GM21825 (cell line): ENCODE measurements at regions not wholly inside any gene's neighbourhood (a gene's known extent, or its start where the extent isn't known, plus 50 kb on each side); places are given as distances from the start of the nearest gene placed in this dataset.
A peak's percentile ranks its signal among the peaks of the same experiment; 100 is the strongest.
"Not testable (repeated sequence)": the region's sequence is repeated elsewhere in the genome, so short reads cannot be mapped to it uniquely, and the experiment has no call there.

Experiments
- ATAC-seq: cut with Tn5 transposase; IDR thresholded peaks from one replicate; pipeline ENCODE4 v1.9.1; 2021; ENCODE audit warnings: mild to moderate bottlenecking, moderate library complexity; ENCODE audit not compliant: unreplicated experiment

GRCh38 chr1:144516172-144516571 is 54.7 kb upstream of the NBPF15 start:
- ATAC-seq = not testable (repeated sequence)

DNA sequence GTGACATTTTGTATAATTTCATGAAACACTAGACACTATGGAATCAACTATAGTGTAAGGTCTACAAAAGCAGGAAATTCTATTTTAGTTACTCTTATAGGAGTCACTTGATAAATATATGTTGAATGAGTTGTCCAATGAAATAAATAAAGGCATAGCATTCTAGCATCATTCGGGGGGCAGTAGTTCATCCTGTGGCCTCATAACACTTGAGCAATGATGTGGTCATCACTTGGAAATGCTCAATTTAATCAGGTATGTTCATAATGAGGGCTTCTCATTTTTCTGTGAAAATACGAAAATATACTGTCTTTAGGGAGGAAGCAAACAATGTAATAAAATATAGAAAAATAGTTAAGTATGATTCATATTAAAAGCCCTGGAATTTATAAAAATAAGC is 55.4 kb upstream of the NBPF15 start:
- ATAC-seq = not testable (repeated sequence)

- not testable (repeated sequence) for ATAC-seq
These were observed 57.0 kb upstream of the NBPF15 start for GRCh38 chr1:144518439-144518838.

- ATAC-seq = not testable (repeated sequence)
These were observed 58.2 kb upstream of the NBPF15 start for GRCh38 chr1:144519528-144520189.

DNA sequence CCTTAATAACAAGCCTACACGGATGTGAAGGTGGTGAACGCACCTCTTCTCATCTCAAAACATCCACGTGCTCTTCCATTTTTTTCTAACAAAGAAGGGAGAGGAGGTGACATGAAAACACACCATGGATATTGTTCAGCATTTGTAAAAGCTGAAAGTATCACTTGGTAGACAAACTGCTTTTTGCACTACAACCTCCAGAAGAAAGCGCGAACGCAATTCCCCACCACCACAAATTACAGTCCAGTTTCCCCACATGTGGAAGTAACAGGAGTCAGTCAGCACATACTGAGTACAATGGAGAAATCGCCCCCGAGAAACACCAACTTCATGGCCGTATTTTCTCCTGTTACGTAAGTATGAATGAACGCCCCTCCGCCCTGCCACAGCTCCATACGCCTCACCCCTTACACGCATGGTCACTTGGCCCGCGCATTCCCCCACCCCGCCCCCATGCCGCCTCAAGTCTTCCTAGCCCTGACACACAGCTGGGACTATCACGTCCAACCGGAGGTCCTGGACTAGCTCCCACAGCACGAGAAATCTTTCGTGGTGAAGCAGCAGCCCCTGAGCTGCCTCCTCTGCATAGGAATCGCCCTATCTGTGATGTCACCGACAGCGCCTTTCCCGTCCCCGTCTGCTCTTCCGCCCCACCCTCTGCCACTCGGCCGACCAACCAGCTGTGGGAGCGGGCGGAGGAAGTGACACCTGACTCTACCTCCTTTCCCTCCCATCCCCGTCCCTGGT is 62.4 kb upstream of the NBPF15 start:
- ATAC-seq = peak; percentile 84

DNA sequence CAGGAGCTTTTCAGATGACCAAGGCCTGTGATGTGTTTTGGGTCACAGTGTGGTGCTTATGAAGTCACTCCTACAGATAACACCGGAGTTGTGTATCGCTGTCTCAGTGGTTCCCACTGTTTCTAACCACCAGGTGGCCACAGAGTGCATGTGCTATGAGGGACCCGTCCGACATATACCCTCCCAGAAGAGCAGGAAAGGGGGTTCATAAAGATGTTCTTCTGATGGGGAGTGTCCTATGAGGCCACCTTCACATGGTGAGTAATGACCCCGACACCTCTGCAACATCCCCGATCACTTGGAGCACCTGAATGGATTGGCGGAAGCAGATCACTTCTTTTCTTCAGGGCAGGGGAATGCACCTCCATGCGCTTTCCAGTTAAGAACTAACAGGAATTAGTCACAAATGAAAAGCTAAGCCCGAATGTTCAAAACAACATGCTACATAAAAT is 60.5 kb upstream of the PPIAL4F start:
- ATAC-seq = not testable (repeated sequence)

DNA sequence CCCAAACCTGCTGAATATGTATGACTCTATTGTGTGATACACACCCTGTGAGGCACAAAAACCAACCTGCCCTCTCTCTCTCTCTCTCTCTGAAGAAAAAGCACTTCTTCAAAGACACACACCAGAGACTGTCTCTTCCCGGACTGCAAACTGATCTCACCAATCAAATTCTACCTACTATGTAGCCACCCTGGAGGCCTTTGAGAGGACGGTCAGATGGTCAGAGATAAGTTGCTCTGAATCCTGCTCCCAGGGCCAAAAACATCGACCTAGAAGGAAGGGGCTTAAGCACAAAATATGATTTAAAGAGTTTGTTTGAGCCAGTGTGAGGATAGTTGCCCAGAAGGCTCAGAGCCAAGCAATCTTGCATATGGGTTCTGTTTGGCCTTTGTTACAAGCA is 59.2 kb upstream of the PPIAL4F start:
- not testable (repeated sequence) for ATAC-seq

DNA sequence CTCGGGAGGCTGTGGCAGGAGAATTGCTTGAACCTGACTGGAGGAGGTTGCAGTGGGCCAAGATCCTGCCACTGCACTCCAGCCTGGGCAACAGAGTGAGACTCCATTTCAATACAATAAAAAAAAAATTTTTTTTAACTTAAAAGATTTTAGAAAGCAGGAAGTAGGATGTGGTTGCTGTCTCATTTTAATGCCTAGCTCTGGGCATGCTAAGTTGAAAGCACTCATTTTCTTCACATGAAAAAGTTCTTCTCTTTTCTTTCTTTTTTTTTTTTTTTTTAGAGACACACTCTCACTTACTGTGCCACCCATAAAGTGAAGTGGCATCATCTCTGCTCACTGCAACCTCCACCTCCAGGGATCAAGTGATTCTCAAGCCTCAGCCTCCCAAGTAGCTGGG is 58.4 kb upstream of the PPIAL4F start:
- ATAC-seq = not testable (repeated sequence)

DNA sequence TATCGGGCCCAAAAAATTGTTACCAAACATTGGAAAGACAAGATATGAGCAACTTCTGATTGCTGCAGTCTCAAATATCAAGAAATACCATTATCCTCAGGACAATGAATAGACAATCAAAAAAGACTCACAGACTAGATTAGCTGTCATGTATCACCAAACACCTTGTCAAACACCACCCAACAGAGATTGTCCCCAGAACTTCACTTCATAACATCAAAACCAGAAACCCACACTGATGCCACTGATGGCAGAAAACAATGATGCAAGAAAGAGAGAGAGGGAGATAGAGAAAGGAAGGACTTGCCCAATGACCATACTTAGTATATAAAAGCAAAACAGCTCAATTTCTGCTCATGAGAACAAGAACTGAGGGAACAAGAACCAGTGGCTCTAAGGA is 56.0 kb upstream of the PPIAL4F start:
- not testable (repeated sequence) for ATAC-seq

DNA sequence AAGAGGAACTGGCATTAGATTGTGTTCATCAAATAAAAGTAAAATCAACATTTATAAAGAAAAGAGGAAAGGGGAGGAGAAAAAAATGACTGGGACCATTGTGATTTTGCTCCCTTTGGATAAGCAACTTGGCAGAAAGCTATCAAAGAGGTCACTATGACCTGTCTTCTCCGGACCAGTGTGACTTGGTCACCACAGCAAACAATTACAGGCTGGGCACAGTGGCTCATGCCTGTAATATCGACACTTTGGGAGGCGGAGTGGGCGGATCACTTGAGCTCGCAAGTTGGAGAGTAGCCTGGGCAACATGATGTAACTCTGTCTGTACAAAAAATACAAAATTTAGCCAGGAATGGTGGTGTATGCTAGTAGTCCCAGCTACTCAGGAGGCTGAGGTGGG is 55.5 kb upstream of the PPIAL4F start:
- ATAC-seq = not testable (repeated sequence)

- ATAC-seq = not testable (repeated sequence)
These were observed 54.0 kb upstream of the PPIAL4F start for GRCh38 chr1:144538736-144539135.

DNA sequence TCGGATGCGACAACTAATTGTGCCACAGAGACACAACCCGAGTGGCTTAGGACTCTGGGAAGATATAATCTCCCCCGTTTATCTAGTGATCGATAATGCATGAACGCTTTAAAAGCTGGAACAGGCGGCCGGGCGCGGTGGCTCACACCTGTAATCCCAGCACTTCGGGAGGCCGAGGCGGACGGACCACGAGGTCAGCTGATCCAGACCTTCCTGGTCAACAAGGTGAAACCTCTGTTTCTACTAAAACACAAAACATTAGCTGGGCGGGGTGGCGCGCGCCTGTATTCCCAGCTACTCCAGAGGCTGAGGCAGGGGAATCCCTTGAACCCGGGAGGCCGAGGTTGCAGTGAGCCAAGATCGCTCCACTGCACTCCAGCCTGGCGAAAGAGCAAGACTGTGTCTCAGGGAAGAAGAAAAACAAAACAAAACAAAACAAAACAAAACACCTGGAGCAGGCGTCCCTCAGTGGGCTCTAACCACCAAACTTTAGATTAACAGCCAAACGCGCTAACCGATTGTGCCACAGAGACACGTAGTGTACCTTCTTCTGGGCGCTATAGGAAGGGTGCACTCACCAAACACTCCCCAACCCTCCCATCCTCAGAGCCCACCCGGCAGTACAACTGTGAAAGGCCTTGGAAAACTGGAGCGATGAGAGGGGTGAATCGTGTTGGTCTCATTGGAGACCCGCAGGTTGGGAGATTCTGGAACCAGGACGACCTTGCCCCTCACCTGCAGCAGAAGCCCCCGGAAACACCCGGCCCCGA is 53.3 kb upstream of the PPIAL4F start:
- ATAC-seq = not testable (repeated sequence)
